Erythroblast (primary cell): ENCODE measurements at regions not wholly inside any gene's neighbourhood (a gene's known extent, or its start where the extent isn't known, plus 50 kb on each side); places are given as distances from the start of the nearest gene placed in this dataset.

ENCODE experiments used
- GATA1 ChIP-seq: IDR thresholded peaks from 2 replicates; pipeline ENCODE4 v1.6.1; 2011; ENCODE audit warnings: low read depth, mild to moderate bottlenecking, control low read depth, low read length, moderate library complexity
- POLR2A ChIP-seq: IDR thresholded peaks from 2 replicates; pipeline ENCODE4 v1.6.1; 2011; ENCODE audit warnings: mild to moderate bottlenecking, low read length

DNA sequence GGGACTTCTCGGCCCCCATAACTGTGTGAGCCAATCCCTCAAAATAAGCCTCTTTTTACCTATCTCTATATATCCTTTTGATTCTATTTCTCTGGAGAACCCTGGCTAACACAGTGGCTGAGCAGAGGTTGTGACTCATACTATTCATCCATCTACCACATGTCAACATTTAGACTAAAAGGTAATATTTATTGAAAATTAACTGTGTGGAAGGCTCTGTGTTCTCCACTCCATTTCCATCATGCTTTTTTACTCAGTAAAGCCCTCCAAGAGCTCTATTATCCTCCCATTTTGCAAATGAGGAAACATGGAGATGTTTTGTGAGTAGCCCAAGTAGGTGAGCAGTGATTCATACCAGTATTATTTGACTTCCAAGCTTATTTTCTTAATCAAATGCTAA, 217.9 kb upstream of the DCBLD2 start:
- TF ChIP-seq POLR2A (no peak), GATA1 (no peak)
